HG03025 (cell line): ENCODE measurements at regions not wholly inside any gene's neighbourhood (a gene's known extent, or its start where the extent isn't known, plus 50 kb on each side); places are given as distances from the start of the nearest gene placed in this dataset.

Source experiments
- ATAC-seq: cut with Tn5 transposase; IDR thresholded peaks from one replicate; pipeline ENCODE4 v1.9.1; 2021; ENCODE audit warnings: mild to moderate bottlenecking, moderate library complexity; ENCODE audit not compliant: unreplicated experiment, low FRiP score

- ATAC-seq, result no peak
Measured at GRCh38 chr6:71476872-71477271, 188.3 kb downstream of the OGFRL1 start.

GRCh38 chr6:71478834-71479541 is 190.4 kb downstream of the OGFRL1 start:
- ATAC-seq, result no peak

- no peak for ATAC-seq
Measured at GRCh38 chr6:71480577-71480976, 192.0 kb downstream of the OGFRL1 start.

GRCh38 chr6:71481011-71481410 is 192.4 kb downstream of the OGFRL1 start:
- no peak for ATAC-seq

GRCh38 chr6:71481801-71482200 is 193.2 kb downstream of the OGFRL1 start:
- no peak for ATAC-seq

GRCh38 chr6:71482742-71483141 is 194.1 kb downstream of the OGFRL1 start:
- ATAC-seq, result no peak

GRCh38 chr6:71486461-71486860 is 197.8 kb downstream of the OGFRL1 start:
- no peak for ATAC-seq

- peak; percentile 56 for ATAC-seq
Measured at GRCh38 chr6:71488186-71488585, 199.6 kb downstream of the OGFRL1 start.

GRCh38 chr6:71489736-71490135 is 201.1 kb downstream of the OGFRL1 start:
- no peak for ATAC-seq

GRCh38 chr6:71490876-71491275 is 202.3 kb downstream of the OGFRL1 start:
- ATAC-seq, result no peak

- no peak for ATAC-seq
Measured at GRCh38 chr6:71491844-71492243, 203.2 kb downstream of the OGFRL1 start.

- no peak for ATAC-seq
Measured at GRCh38 chr6:71492668-71493067, 204.1 kb downstream of the OGFRL1 start.

GRCh38 chr6:71496018-71496721 is 207.6 kb downstream of the OGFRL1 start:
- ATAC-seq, result peak; percentile 100

GRCh38 chr6:71496722-71497033 is 208.1 kb downstream of the OGFRL1 start:
- no peak for ATAC-seq

GRCh38 chr6:71498638-71499037 is 210.0 kb downstream of the OGFRL1 start:
- no peak for ATAC-seq

GRCh38 chr6:71499667-71500066 is 211.1 kb downstream of the OGFRL1 start:
- ATAC-seq, result no peak

GRCh38 chr6:71502168-71502567 is 213.6 kb downstream of the OGFRL1 start:
- ATAC-seq, result no peak

GRCh38 chr6:71502956-71503355 is 214.3 kb downstream of the OGFRL1 start:
- ATAC-seq, result no peak

- no peak for ATAC-seq
Measured at GRCh38 chr6:71507183-71507582, 218.6 kb downstream of the OGFRL1 start.

GRCh38 chr6:71509191-71510005 is 220.8 kb downstream of the OGFRL1 start:
- ATAC-seq, result no peak

- ATAC-seq, result no peak
Measured at GRCh38 chr6:71510057-71510713, 221.6 kb downstream of the OGFRL1 start.
